ENCODE measurements at regions not wholly inside any gene's neighbourhood (a gene's known extent, or its start where the extent isn't known, plus 50 kb on each side); places are given as distances from the start of the nearest gene placed in this dataset.
"Not testable (repeated sequence)": the region's sequence is repeated elsewhere in the genome, so short reads cannot be mapped to it uniquely, and the experiment has no call there.

GRCh38 chr6:865846-866245 is 172.9 kb upstream of the EXOC2 start:
- DNase-seq (ENCODE audit: low read depth in 2 of 2), result no peak

GRCh38 chr6:863831-864230 is 170.9 kb upstream of the EXOC2 start:
- no peak for DNase-seq (ENCODE audit: low read depth in 2 of 2)

- DNase-seq (ENCODE audit: low read depth in 2 of 2), result not testable (repeated sequence)
Observed at GRCh38 chr6:863127-863526, 170.2 kb upstream of the EXOC2 start.

- no peak for DNase-seq (ENCODE audit: low read depth in 2 of 2)
Observed at GRCh38 chr6:859936-860335, 167.0 kb upstream of the EXOC2 start.

- DNase-seq (ENCODE audit: low read depth in 2 of 2), result no peak
Observed at GRCh38 chr6:854406-855118, 161.6 kb upstream of the EXOC2 start.

GRCh38 chr6:852216-852615 is 159.3 kb upstream of the EXOC2 start:
- not testable (repeated sequence) for DNase-seq (ENCODE audit: low read depth in 2 of 2)

- no peak for DNase-seq (ENCODE audit: low read depth in 2 of 2)
Observed at GRCh38 chr6:849075-849506, 156.2 kb upstream of the EXOC2 start.

GRCh38 chr6:845566-845965 is 152.6 kb upstream of the EXOC2 start:
- no peak for DNase-seq (ENCODE audit: low read depth in 2 of 2)

- no peak for DNase-seq (ENCODE audit: low read depth in 2 of 2)
Observed at GRCh38 chr6:845101-845500, 152.2 kb upstream of the EXOC2 start.

GRCh38 chr6:842141-842540 is 149.2 kb upstream of the EXOC2 start:
- no peak for DNase-seq (ENCODE audit: low read depth in 2 of 2)

- no peak for DNase-seq (ENCODE audit: low read depth in 2 of 2)
Observed at GRCh38 chr6:841569-841968, 148.6 kb upstream of the EXOC2 start.

- no peak for DNase-seq (ENCODE audit: low read depth in 2 of 2)
Observed at GRCh38 chr6:839201-839600, 146.3 kb upstream of the EXOC2 start.

- DNase-seq (ENCODE audit: low read depth in 2 of 2), result no peak
Observed at GRCh38 chr6:837380-837779, 144.4 kb upstream of the EXOC2 start.

- no peak for DNase-seq (ENCODE audit: low read depth in 2 of 2)
Observed at GRCh38 chr6:836276-836853, 143.4 kb upstream of the EXOC2 start.

GRCh38 chr6:835476-836160 is 142.7 kb upstream of the EXOC2 start:
- no peak for DNase-seq (ENCODE audit: low read depth in 2 of 2)

GRCh38 chr6:834866-835265 is 141.9 kb upstream of the EXOC2 start:
- no peak for DNase-seq (ENCODE audit: low read depth in 2 of 2)

- no peak for DNase-seq (ENCODE audit: low read depth in 2 of 2)
Observed at GRCh38 chr6:834190-834589, 141.3 kb upstream of the EXOC2 start.

- DNase-seq (ENCODE audit: low read depth in 2 of 2), result not testable (repeated sequence)
Observed at GRCh38 chr6:832804-833203, 139.9 kb upstream of the EXOC2 start.

GRCh38 chr6:830667-831327 is 137.9 kb upstream of the EXOC2 start:
- no peak for DNase-seq (ENCODE audit: low read depth in 2 of 2)

GRCh38 chr6:829656-830055 is 136.7 kb upstream of the EXOC2 start:
- no peak for DNase-seq (ENCODE audit: low read depth in 2 of 2)

- no peak for DNase-seq (ENCODE audit: low read depth in 2 of 2)
Observed at GRCh38 chr6:827431-827830, 134.5 kb upstream of the EXOC2 start.

GRCh38 chr6:819122-819521 is 126.2 kb upstream of the EXOC2 start:
- DNase-seq (ENCODE audit: low read depth in 2 of 2), result no peak

Measured in dermis microvascular lymphatic vessel endothelial cell (primary cell).